GM12892 (cell line): ENCODE measurements at regions not wholly inside any gene's neighbourhood (a gene's known extent, or its start where the extent isn't known, plus 50 kb on each side); places are given as distances from the start of the nearest gene placed in this dataset.

ENCODE experiments used
- POLR2A ChIP-seq: IDR thresholded peaks from 2 replicates; pipeline ENCODE4 v1.6.1; 2011; ENCODE audit warnings: low read depth, low read length, control low read depth
- TAF1 ChIP-seq: IDR thresholded peaks from 2 replicates; pipeline ENCODE4 v1.6.1; 2011; ENCODE audit warnings: low read depth, mild to moderate bottlenecking, control low read depth, low read length, borderline replicate concordance

DNA sequence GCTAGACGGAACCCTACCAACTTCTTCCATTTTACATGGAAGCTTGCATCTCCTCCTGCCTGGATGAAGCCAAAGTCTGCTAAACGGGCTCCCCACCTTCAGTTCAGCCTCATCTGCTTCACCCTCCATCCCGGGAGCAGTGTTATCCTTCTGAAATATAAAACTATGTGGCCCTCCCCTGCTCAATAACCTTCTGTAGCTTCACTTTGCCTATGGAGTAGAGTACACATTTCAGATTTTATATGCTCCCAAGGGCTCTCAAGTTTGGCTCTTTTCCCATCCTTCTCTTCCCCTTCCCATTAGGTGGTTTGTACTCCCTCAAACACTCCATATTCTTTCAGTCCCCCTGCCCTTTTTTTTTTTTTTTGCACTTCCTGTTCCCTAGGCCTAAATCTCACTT lies 115.9 kb upstream of the RAI2 start:
- no peak for TF ChIP-seq POLR2A
- no peak for TF ChIP-seq TAF1
